ENCODE measurements at regions not wholly inside any gene's neighbourhood (a gene's known extent, or its start where the extent isn't known, plus 50 kb on each side); places are given as distances from the start of the nearest gene placed in this dataset.

- no peak for TF ChIP-seq CTCF (IDR thresholded peaks at IDR 0.05; ENCODE audit: low read depth, low read length)
- TF ChIP-seq EZH2phosphoT487 (IDR thresholded peaks at IDR 0.05; ENCODE audit: low read depth) = no peak
Observed at GRCh38 chr11:23931443-23931842, 565.4 kb upstream of the LUZP2 start.
